H9 (cell line): ENCODE measurements at regions not wholly inside any gene's neighbourhood (a gene's known extent, or its start where the extent isn't known, plus 50 kb on each side); places are given as distances from the start of the nearest gene placed in this dataset.

Experiments used
- DNase-seq: peaks from one replicate; pipeline ENCODE4 v3.0.0-alpha.2; 2017
- H2AFZ ChIP-seq: one replicate; pipeline ENCODE4 v1.6.1; 2013; ENCODE audit warnings: mild to moderate bottlenecking, low read length, control low read depth, moderate library complexity
- H2AK5ac ChIP-seq: 2 replicates; pipeline ENCODE4 v1.6.1; 2013; ENCODE audit warnings: low read length, control low read depth, mixed read lengths; ENCODE audit not compliant: insufficient read length
- H2BK120ac ChIP-seq: one replicate; pipeline ENCODE4 v1.6.1; 2013; ENCODE audit warnings: low read depth, mild to moderate bottlenecking, low read length, control low read depth, inconsistent platforms; ENCODE audit not compliant: poor library complexity, severe bottlenecking
- H2BK12ac ChIP-seq: 2 replicates; pipeline ENCODE4 v1.6.1; 2013; ENCODE audit warnings: low read length, control low read depth, mixed read lengths, low read depth; ENCODE audit not compliant: insufficient read length
- H2BK15ac ChIP-seq: 2 replicates; pipeline ENCODE4 v1.6.1; 2013; ENCODE audit warnings: low read depth, low read length, control low read depth
- H2BK20ac ChIP-seq: one replicate; pipeline ENCODE4 v1.6.1; 2013; ENCODE audit warnings: low read depth, mild to moderate bottlenecking, low read length, control low read depth, inconsistent platforms; ENCODE audit not compliant: poor library complexity, severe bottlenecking
- H2BK5ac ChIP-seq: 2 replicates; pipeline ENCODE4 v1.6.1; 2013; ENCODE audit warnings: low read length, control low read depth, mixed read lengths; ENCODE audit not compliant: insufficient read length
- H3K14ac ChIP-seq: 2 replicates; pipeline ENCODE4 v1.6.1; 2013; ENCODE audit warnings: low read length, control low read depth; ENCODE audit not compliant: insufficient read depth
- H3K18ac ChIP-seq: 2 replicates; pipeline ENCODE4 v1.6.1; 2013; ENCODE audit warnings: low read depth, mild to moderate bottlenecking, mixed read lengths, low read length, control low read depth; ENCODE audit not compliant: insufficient read length
- H3K23ac ChIP-seq: 2 replicates; pipeline ENCODE4 v1.6.1; 2013; ENCODE audit warnings: low read length, control low read depth, mixed read lengths, low read depth; ENCODE audit not compliant: insufficient read length
- H3K23me2 ChIP-seq: 2 replicates; pipeline ENCODE4 v1.6.1; 2013; ENCODE audit warnings: low read depth, mild to moderate bottlenecking, mixed read lengths, low read length, control low read depth; ENCODE audit not compliant: insufficient read length, poor library complexity, severe bottlenecking
- H3K27ac ChIP-seq: 2 replicates; pipeline ENCODE4 v1.5.1; 2013; ENCODE audit warnings: low read length, control low read depth, mixed read lengths, low read depth; ENCODE audit not compliant: insufficient read length
- H3K27me3 ChIP-seq: 2 replicates; pipeline ENCODE4 v1.6.1; 2013; ENCODE audit warnings: low read length, control low read depth, inconsistent platforms; ENCODE audit not compliant: insufficient read depth
- H3K4ac ChIP-seq: 2 replicates; pipeline ENCODE4 v1.6.1; 2013; ENCODE audit warnings: low read depth, mild to moderate bottlenecking, control low read depth, inconsistent platforms, low read length, moderate library complexity
- H3K4me1 ChIP-seq: 2 replicates; pipeline ENCODE4 v1.6.1; 2013; ENCODE audit warnings: low read length, control low read depth, inconsistent platforms; ENCODE audit not compliant: insufficient read depth
- H3K4me2 ChIP-seq: 2 replicates; pipeline ENCODE4 v1.6.1; 2013; ENCODE audit warnings: low read length, control low read depth, mixed read lengths; ENCODE audit not compliant: insufficient read length, insufficient read depth
- H3K56ac ChIP-seq: 2 replicates; pipeline ENCODE4 v1.6.1; 2013; ENCODE audit warnings: low read depth, mild to moderate bottlenecking, mixed read lengths, low read length, control low read depth; ENCODE audit not compliant: insufficient read length
- H3K79me1 ChIP-seq: 2 replicates; pipeline ENCODE4 v1.6.1; 2013; ENCODE audit warnings: low read depth, mild to moderate bottlenecking, moderate library complexity, low read length, control low read depth, inconsistent platforms; ENCODE audit not compliant: insufficient read depth, poor library complexity, severe bottlenecking
- H3K79me2 ChIP-seq: 2 replicates; pipeline ENCODE4 v1.6.1; 2013; ENCODE audit warnings: low read length, control low read depth, inconsistent platforms; ENCODE audit not compliant: insufficient read depth
- H3K9ac ChIP-seq: 2 replicates; pipeline ENCODE4 v1.6.1; 2013; ENCODE audit warnings: low read length, control low read depth, mixed read lengths; ENCODE audit not compliant: insufficient read length; ENCODE audit errors: extremely low read depth
- H3K9me3 ChIP-seq: one replicate; pipeline ENCODE4 v1.6.1; 2013; ENCODE audit warnings: low read depth, low read length, inconsistent platforms; ENCODE audit not compliant: control insufficient read depth
- H3T11ph ChIP-seq: one replicate; pipeline ENCODE4 v1.6.1; 2013; ENCODE audit warnings: mild to moderate bottlenecking, low read length, control low read depth, inconsistent platforms
- H4K20me1 ChIP-seq: one replicate; pipeline ENCODE4 v1.6.1; 2013; ENCODE audit not compliant: control insufficient read depth, insufficient read length, insufficient read depth
- H4K5ac ChIP-seq: 2 replicates; pipeline ENCODE4 v1.6.1; 2013; ENCODE audit warnings: low read depth, mild to moderate bottlenecking, mixed read lengths, low read length, control low read depth; ENCODE audit not compliant: insufficient read length
- H4K8ac ChIP-seq: replicated peaks from 2 replicates; pipeline ENCODE4 v1.6.1; 2013; ENCODE audit warnings: low read length, control low read depth, mixed read lengths, low read depth; ENCODE audit not compliant: insufficient read length
- H4K91ac ChIP-seq: 2 replicates; pipeline ENCODE4 v1.6.1; 2013; ENCODE audit warnings: low read depth, mild to moderate bottlenecking, moderate library complexity, mixed read lengths, low read length, control low read depth; ENCODE audit not compliant: insufficient read length
- H3K27ac Mint-ChIP-seq, 3 experiments: 2 replicates in 2 of 3; 3 replicates in 1 of 3; pipeline ENCODE4 v1.8.0; 2020 to 2021; ENCODE audit warnings: mixed read lengths in 3 of 3, mild to moderate bottlenecking in 1 of 3, moderate library complexity in 1 of 3
- H3K27me3 Mint-ChIP-seq: 2 replicates; pipeline ENCODE4 v1.8.0; 2021; ENCODE audit warnings: low read depth, mild to moderate bottlenecking, moderate library complexity, mixed read lengths
- H3K36me3 Mint-ChIP-seq, 3 experiments: 2 replicates in 2 of 3; 3 replicates in 1 of 3; pipeline ENCODE4 v1.8.0; 2020 to 2021; ENCODE audit warnings: low read depth in 3 of 3, mixed read lengths in 3 of 3; ENCODE audit not compliant: insufficient read depth in 1 of 3
- H3K4me1 Mint-ChIP-seq, 2 experiments: 2 replicates each; pipeline ENCODE4 v1.8.0; 2020; ENCODE audit warnings: mixed read lengths in 2 of 2
- H3K4me3 Mint-ChIP-seq, 2 experiments: 2 replicates in 1 of 2; 3 replicates in 1 of 2; pipeline ENCODE4 v1.8.0; 2020 to 2021; ENCODE audit warnings: mild to moderate bottlenecking in 2 of 2, mixed read lengths in 2 of 2, moderate library complexity in 1 of 2
- H3K9me3 Mint-ChIP-seq, 2 experiments: 2 replicates in 1 of 2; 3 replicates in 1 of 2; pipeline ENCODE4 v1.8.0; 2020; ENCODE audit warnings: mild to moderate bottlenecking in 2 of 2, mixed read lengths in 2 of 2, moderate library complexity in 1 of 2
- CTCF ChIP-seq: fragments of 200-600 bp; sonication (generic); conservative IDR thresholded peaks from 3 replicates; pipeline ENCODE4 v1.8.0; 2021; ENCODE audit warnings: antibody characterized with exemption, mild to moderate bottlenecking
- WGBS: extraction: QIAGEN DNeasy Blood & Tissue Kit; methylation state at CpG from one replicate; pipeline ENCODE4 v1.1.7; 2013; ENCODE audit warnings: missing lambda C conversion rate, low lambda C conversion rate, mixed read lengths; ENCODE audit not compliant: insufficient read length; ENCODE audit errors: extremely low coverage; 5-methylcytosine and 5-hydroxymethylcytosine counted together

GRCh38 chr16:65226077-65226476, 104.2 kb upstream of the CDH11 start:
- H3K9me3 Mint-ChIP-seq, result no peaks in the 10 kb centered on the region
- Histone ChIP-seq H3K9me3 (no peaks in the 10 kb centered on the region), H2AK5ac (no peak overlapping the region), H2BK12ac (no peak overlapping the region), H3K79me1 (no peaks in the 10 kb centered on the region), H3T11ph (no peak overlapping the region), H3K27me3 (no peaks in the 10 kb centered on the region), H3K79me2 (no peaks in the 10 kb centered on the region), H3K4me1 (peaks cover 4% of the 10 kb centered on the region; the same call in 1 of the 2 replicates), H3K18ac (no peak overlapping the region), H3K23me2 (peaks cover 3% of the 10 kb centered on the region), H3K4ac (no peak overlapping the region), H3K4me2 (no peak overlapping the region), H2BK5ac (no peak overlapping the region), H4K20me1 (peaks cover 2% of the 10 kb centered on the region), H3K56ac (no peak overlapping the region), H3K14ac (no peak overlapping the region), H2AFZ (no peak overlapping the region), H4K5ac (no peak overlapping the region), H3K23ac (no peak overlapping the region), H3K27ac (no peak overlapping the region), H2BK120ac (no peak overlapping the region), H2BK20ac (no peak overlapping the region), H4K8ac (no peak overlapping the region), H3K9ac (no peak overlapping the region), H2BK15ac (no peak overlapping the region), H4K91ac (no peak overlapping the region)
- DNase-seq, result no peak
- peaks cover 42 to 72% of the 10 kb centered on the region in 2 experiments for H3K4me1 Mint-ChIP-seq
- no peak for TF ChIP-seq CTCF
- WGBS, result no CpG with 5 or more reads among the region's 1 CpG
- H3K27me3 Mint-ChIP-seq, result peaks cover 10% of the 10 kb centered on the region
- H3K4me3 Mint-ChIP-seq, result no peak overlapping the region
- H3K27ac Mint-ChIP-seq, result no peak overlapping the region; a peak in 1 of 7 replicates
- H3K36me3 Mint-ChIP-seq, result peaks cover 0 to 35% (median 25%) of the 10 kb centered on the region in 3 experiments; a peak in 4 of 7 replicates
